MM.1S (cell line): ENCODE measurements at regions not wholly inside any gene's neighbourhood (a gene's known extent, or its start where the extent isn't known, plus 50 kb on each side); places are given as distances from the start of the nearest gene placed in this dataset.

Experiments used
- CTCF ChIP-seq: fragments of 300-600 bp; sonication (generic); IDR thresholded peaks from 2 replicates; pipeline ENCODE4 v1.5.1; 2016; ENCODE audit warnings: antibody characterized with exemption, low read length, mixed read lengths
- EZH2 ChIP-seq: fragments of 300-600 bp; sonication (generic); optimal IDR thresholded peaks from 2 replicates; pipeline ENCODE3; 2017; ENCODE audit warnings: low read depth, mild to moderate bottlenecking, antibody characterized with exemption, low read length, mixed read lengths

- no peak for TF ChIP-seq CTCF
- TF ChIP-seq EZH2, result no peak
Observed at GRCh38 chr13:55483626-55484158, 1657.0 kb upstream of the PRR20A start.
